ENCODE measurements at regions not wholly inside any gene's neighbourhood (a gene's known extent, or its start where the extent isn't known, plus 50 kb on each side); places are given as distances from the start of the nearest gene placed in this dataset.

GRCh38 chr4:18394656-18395055 lies 373.1 kb upstream of the LCORL start:
- Histone ChIP-seq H3K4me3 (ENCODE audit: low read length) (no peak overlapping the region), H3K27ac (ENCODE audit: low read length) (no peak overlapping the region), H3K4me1 (ENCODE audit: insufficient read depth, low read length) (no peaks in the 10 kb centered on the region), H3K27me3 (ENCODE audit: insufficient read depth, low read length) (no peaks in the 10 kb centered on the region), H3K9me3 (ENCODE audit: insufficient read depth, low read depth, low read length) (no peaks in the 10 kb centered on the region), H3K9ac (ENCODE audit: low read depth, low read length) (no peak overlapping the region), H3K36me3 (ENCODE audit: insufficient read depth, low read depth, low read length) (no peaks in the 10 kb centered on the region)

GRCh38 chr4:18391354-18391728 lies 369.8 kb upstream of the LCORL start:
- Histone ChIP-seq H3K9ac (ENCODE audit: low read depth, low read length) (no peak overlapping the region), H3K4me1 (ENCODE audit: insufficient read depth, low read length) (no peaks in the 10 kb centered on the region), H3K36me3 (ENCODE audit: insufficient read depth, low read depth, low read length) (no peaks in the 10 kb centered on the region), H3K9me3 (ENCODE audit: insufficient read depth, low read depth, low read length) (no peaks in the 10 kb centered on the region), H3K4me3 (ENCODE audit: low read length) (no peak overlapping the region), H3K27ac (ENCODE audit: low read length) (no peak overlapping the region), H3K27me3 (ENCODE audit: insufficient read depth, low read length) (no peaks in the 10 kb centered on the region)

GRCh38 chr4:18390655-18391353 lies 369.2 kb upstream of the LCORL start:
- Histone ChIP-seq H3K27me3 (ENCODE audit: insufficient read depth, low read length) (no peaks in the 10 kb centered on the region), H3K9me3 (ENCODE audit: insufficient read depth, low read depth, low read length) (no peaks in the 10 kb centered on the region), H3K9ac (ENCODE audit: low read depth, low read length) (no peak overlapping the region), H3K4me3 (ENCODE audit: low read length) (no peak overlapping the region), H3K4me1 (ENCODE audit: insufficient read depth, low read length) (no peaks in the 10 kb centered on the region), H3K27ac (ENCODE audit: low read length) (no peak overlapping the region), H3K36me3 (ENCODE audit: insufficient read depth, low read depth, low read length) (no peaks in the 10 kb centered on the region)

DNA sequence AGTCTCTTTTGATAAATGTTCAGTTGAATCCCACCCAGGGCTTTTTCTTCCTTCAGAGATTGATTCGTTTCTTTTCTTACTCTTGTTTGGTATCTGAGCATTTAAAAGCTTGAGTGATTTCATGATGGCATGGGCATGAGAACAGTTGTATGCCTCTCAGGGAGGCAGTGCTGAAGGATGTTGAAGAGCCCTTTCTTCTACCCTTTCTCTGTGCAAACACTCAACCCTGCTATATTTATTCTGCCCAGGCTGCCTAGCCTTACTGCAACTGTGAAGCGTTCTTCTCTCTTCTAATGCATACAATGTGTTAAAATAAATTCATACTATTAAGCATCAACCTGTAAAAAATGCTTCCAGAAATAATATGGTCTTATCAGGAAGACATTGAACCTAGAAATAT lies 367.6 kb upstream of the LCORL start:
- Histone ChIP-seq H3K27ac (ENCODE audit: low read length) (no peak overlapping the region), H3K36me3 (ENCODE audit: insufficient read depth, low read depth, low read length) (no peaks in the 10 kb centered on the region), H3K9ac (ENCODE audit: low read depth, low read length) (no peak overlapping the region), H3K4me3 (ENCODE audit: low read length) (no peak overlapping the region), H3K4me1 (ENCODE audit: insufficient read depth, low read length) (no peaks in the 10 kb centered on the region), H3K27me3 (ENCODE audit: insufficient read depth, low read length) (no peaks in the 10 kb centered on the region), H3K9me3 (ENCODE audit: insufficient read depth, low read depth, low read length) (peaks cover 5% of the 10 kb centered on the region; the same call in 1 of the 2 replicates)

DNA sequence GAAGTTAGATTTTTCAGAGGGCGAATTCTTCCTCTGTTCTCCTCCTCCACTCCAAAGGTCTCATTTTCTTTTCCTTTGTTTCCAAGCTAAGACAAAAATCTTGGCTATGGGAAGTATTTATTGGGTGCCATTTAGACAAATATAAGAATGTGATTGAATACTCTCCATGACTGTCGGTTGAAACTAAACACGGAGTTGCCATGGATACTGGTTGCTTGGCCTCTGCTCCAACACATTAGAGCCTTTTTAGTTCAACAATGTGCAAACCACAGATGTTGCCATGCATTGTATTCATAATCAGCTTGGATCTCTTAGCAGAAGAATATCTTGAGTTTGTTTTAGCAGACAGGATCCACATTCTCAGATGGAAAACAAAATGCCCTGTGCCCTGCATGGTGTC lies 366.5 kb upstream of the LCORL start:
- no peak overlapping the region for H3K9ac ChIP-seq (ENCODE audit: low read depth, low read length)
- H3K9me3 ChIP-seq (ENCODE audit: insufficient read depth, low read depth, low read length), result peaks cover 6% of the 10 kb centered on the region; the same call in 1 of the 2 replicates
- H3K4me1 ChIP-seq (ENCODE audit: insufficient read depth, low read length), result no peaks in the 10 kb centered on the region
- no peak overlapping the region for H3K27ac ChIP-seq (ENCODE audit: low read length)
- H3K4me3 ChIP-seq (ENCODE audit: low read length), result no peak overlapping the region
- H3K27me3 ChIP-seq (ENCODE audit: insufficient read depth, low read length), result no peaks in the 10 kb centered on the region
- no peaks in the 10 kb centered on the region for H3K36me3 ChIP-seq (ENCODE audit: insufficient read depth, low read depth, low read length)

GRCh38 chr4:18381186-18381585 lies 359.6 kb upstream of the LCORL start:
- Histone ChIP-seq H3K36me3 (ENCODE audit: insufficient read depth, low read depth, low read length) (no peaks in the 10 kb centered on the region), H3K9ac (ENCODE audit: low read depth, low read length) (no peak overlapping the region), H3K27me3 (ENCODE audit: insufficient read depth, low read length) (peaks cover 30% of the 10 kb centered on the region; the same call in 1 of the 2 replicates), H3K4me3 (ENCODE audit: low read length) (no peak overlapping the region), H3K27ac (ENCODE audit: low read length) (no peak overlapping the region), H3K9me3 (ENCODE audit: insufficient read depth, low read depth, low read length) (peaks cover 6% of the 10 kb centered on the region; the same call in 1 of the 2 replicates), H3K4me1 (ENCODE audit: insufficient read depth, low read length) (no peaks in the 10 kb centered on the region)

DNA sequence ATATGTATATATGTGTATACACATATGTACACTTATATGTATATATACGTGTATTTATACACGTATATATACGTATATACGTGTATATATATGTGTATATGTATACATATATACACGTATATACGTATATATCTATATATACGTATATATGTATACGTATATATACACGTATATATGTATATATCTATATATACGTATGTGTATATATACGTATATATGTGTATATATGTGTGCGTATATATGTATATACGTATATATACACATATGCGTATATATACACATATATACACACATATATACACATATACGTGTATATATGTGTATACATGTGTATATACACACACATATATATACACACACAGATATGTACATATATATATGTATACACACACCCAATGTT lies 348.0 kb upstream of the LCORL start:
- no peaks in the 10 kb centered on the region for H3K9me3 ChIP-seq (ENCODE audit: insufficient read depth, low read depth, low read length)
- no peak overlapping the region for H3K27ac ChIP-seq (ENCODE audit: low read length)
- no peaks in the 10 kb centered on the region for H3K4me1 ChIP-seq (ENCODE audit: insufficient read depth, low read length)
- no peaks in the 10 kb centered on the region for H3K27me3 ChIP-seq (ENCODE audit: insufficient read depth, low read length)
- no peaks in the 10 kb centered on the region for H3K36me3 ChIP-seq (ENCODE audit: insufficient read depth, low read depth, low read length)
- H3K9ac ChIP-seq (ENCODE audit: low read depth, low read length), result no peak overlapping the region
- H3K4me3 ChIP-seq (ENCODE audit: low read length), result no peak overlapping the region

- Histone ChIP-seq H3K9ac (ENCODE audit: low read depth, low read length) (no peak overlapping the region), H3K9me3 (ENCODE audit: insufficient read depth, low read depth, low read length) (no peaks in the 10 kb centered on the region), H3K27ac (ENCODE audit: low read length) (no peak overlapping the region), H3K36me3 (ENCODE audit: insufficient read depth, low read depth, low read length) (no peaks in the 10 kb centered on the region), H3K4me3 (ENCODE audit: low read length) (no peak overlapping the region), H3K27me3 (ENCODE audit: insufficient read depth, low read length) (no peaks in the 10 kb centered on the region), H3K4me1 (ENCODE audit: insufficient read depth, low read length) (no peaks in the 10 kb centered on the region)
Observed at GRCh38 chr4:18366892-18367291, 345.3 kb upstream of the LCORL start.

DNA sequence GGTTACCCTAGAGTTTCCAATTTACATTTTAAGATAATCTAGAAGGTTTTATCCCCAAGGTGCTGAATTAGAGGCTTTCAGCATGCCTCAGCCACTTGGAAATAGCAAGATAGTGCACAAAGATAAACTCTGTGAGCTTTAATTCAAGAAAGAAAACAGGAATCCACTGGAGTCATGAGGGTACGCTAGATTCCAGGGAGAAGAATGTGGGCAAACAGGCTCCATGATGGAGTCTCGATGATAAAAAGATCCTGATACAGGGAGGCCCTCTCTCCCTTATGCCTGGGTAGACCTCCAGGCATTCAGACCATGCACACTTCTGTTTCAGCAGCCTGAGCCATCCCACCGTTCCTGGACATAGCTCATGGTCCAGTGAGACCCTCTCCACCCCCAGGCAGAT lies 344.6 kb upstream of the LCORL start:
- Histone ChIP-seq H3K9ac (ENCODE audit: low read depth, low read length) (no peak overlapping the region), H3K4me1 (ENCODE audit: insufficient read depth, low read length) (no peaks in the 10 kb centered on the region), H3K27me3 (ENCODE audit: insufficient read depth, low read length) (no peaks in the 10 kb centered on the region), H3K27ac (ENCODE audit: low read length) (no peak overlapping the region), H3K36me3 (ENCODE audit: insufficient read depth, low read depth, low read length) (no peaks in the 10 kb centered on the region), H3K9me3 (ENCODE audit: insufficient read depth, low read depth, low read length) (no peaks in the 10 kb centered on the region), H3K4me3 (ENCODE audit: low read length) (no peak overlapping the region)

GRCh38 chr4:18343581-18343980 lies 322.0 kb upstream of the LCORL start:
- no peaks in the 10 kb centered on the region; the same call in 1 of the 2 replicates for H3K9me3 ChIP-seq (ENCODE audit: insufficient read depth, low read depth, low read length)
- no peak overlapping the region for H3K27ac ChIP-seq (ENCODE audit: low read length)
- no peaks in the 10 kb centered on the region for H3K36me3 ChIP-seq (ENCODE audit: insufficient read depth, low read depth, low read length)
- no peak overlapping the region for H3K9ac ChIP-seq (ENCODE audit: low read depth, low read length)
- H3K4me1 ChIP-seq (ENCODE audit: insufficient read depth, low read length), result no peaks in the 10 kb centered on the region
- no peaks in the 10 kb centered on the region for H3K27me3 ChIP-seq (ENCODE audit: insufficient read depth, low read length)
- no peak overlapping the region for H3K4me3 ChIP-seq (ENCODE audit: low read length)

GRCh38 chr4:18342847-18343246 lies 321.3 kb upstream of the LCORL start:
- no peaks in the 10 kb centered on the region for H3K4me1 ChIP-seq (ENCODE audit: insufficient read depth, low read length)
- no peak overlapping the region for H3K27ac ChIP-seq (ENCODE audit: low read length)
- H3K27me3 ChIP-seq (ENCODE audit: insufficient read depth, low read length), result no peaks in the 10 kb centered on the region
- H3K9ac ChIP-seq (ENCODE audit: low read depth, low read length), result no peak overlapping the region
- H3K9me3 ChIP-seq (ENCODE audit: insufficient read depth, low read depth, low read length), result no peaks in the 10 kb centered on the region; the same call in 1 of the 2 replicates
- H3K4me3 ChIP-seq (ENCODE audit: low read length), result no peak overlapping the region
- no peaks in the 10 kb centered on the region for H3K36me3 ChIP-seq (ENCODE audit: insufficient read depth, low read depth, low read length)

DNA sequence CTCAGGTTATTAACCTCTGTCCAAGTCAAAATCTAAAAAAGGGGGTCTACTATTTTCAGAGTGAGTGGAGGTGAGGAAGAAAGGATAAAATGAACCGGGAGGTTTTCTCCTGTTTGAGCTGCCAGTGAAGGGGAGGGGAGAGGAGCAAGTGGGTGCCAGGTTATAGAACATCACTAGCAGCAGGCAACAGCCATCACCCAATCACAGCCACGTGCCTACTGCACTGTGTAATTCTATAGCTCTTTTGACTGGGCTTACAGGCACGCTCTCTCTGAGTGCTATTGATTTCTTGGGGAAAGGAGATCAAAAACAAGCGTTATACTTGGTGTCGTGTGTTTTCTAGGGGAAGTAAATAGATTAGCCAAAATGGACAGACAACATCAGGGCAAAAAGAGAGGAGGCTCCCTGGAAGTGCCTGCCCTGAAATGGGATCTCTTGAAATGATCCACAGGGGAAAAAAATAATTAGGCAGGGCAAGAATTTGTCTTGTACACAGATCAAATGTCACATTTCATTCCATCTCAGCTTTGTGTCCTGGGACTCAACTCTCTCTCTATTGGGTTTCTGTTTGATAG lies 300.5 kb upstream of the LCORL start:
- Histone ChIP-seq H3K27me3 (ENCODE audit: insufficient read depth, low read length) (no peaks in the 10 kb centered on the region), H3K36me3 (ENCODE audit: insufficient read depth, low read depth, low read length) (no peaks in the 10 kb centered on the region), H3K27ac (ENCODE audit: low read length) (no peak overlapping the region), H3K9me3 (ENCODE audit: insufficient read depth, low read depth, low read length) (no peaks in the 10 kb centered on the region), H3K9ac (ENCODE audit: low read depth, low read length) (no peak overlapping the region), H3K4me3 (ENCODE audit: low read length) (no peak overlapping the region), H3K4me1 (ENCODE audit: insufficient read depth, low read length) (no peaks in the 10 kb centered on the region)
